Activated CD4-positive, alpha-beta memory T cell treated with anti-CD3 and anti-CD28 coated beads for 36 hours (primary cell): ENCODE measurements at regions not wholly inside any gene's neighbourhood (a gene's known extent, or its start where the extent isn't known, plus 50 kb on each side); places are given as distances from the start of the nearest gene placed in this dataset.

ENCODE experiments used
- CTCF ChIA-PET: fragments of 350-600 bp; sonication (Branson Sonifier 250); formaldehyde crosslinking; loops from one replicate; lab custom pipeline; 2021; ENCODE audit warnings: antibody characterized with exemption, inconsistent platforms; lab: Charles Lee
- POLR2A ChIA-PET: fragments of 350-600 bp; sonication (Branson Sonifier 250); formaldehyde crosslinking; loops from one replicate; lab custom pipeline; 2021; ENCODE audit warnings: antibody characterized with exemption; lab: Charles Lee
- DNase-seq: peaks from one replicate; pipeline ENCODE4 v3.0.0-alpha.2; 2020
- H3K27ac Mint-ChIP-seq: one replicate; pipeline ENCODE4 v1.8.0; 2021; ENCODE audit warnings: mixed read lengths
- H3K27me3 Mint-ChIP-seq: one replicate; pipeline ENCODE4 v1.8.0; 2021; ENCODE audit warnings: mixed read lengths
- H3K36me3 Mint-ChIP-seq: one replicate; pipeline ENCODE4 v1.8.0; 2021; ENCODE audit warnings: mixed read lengths
- H3K4me1 Mint-ChIP-seq: one replicate; pipeline ENCODE4 v1.8.0; 2021; ENCODE audit warnings: low read depth, mixed read lengths
- H3K4me3 Mint-ChIP-seq: one replicate; pipeline ENCODE4 v1.8.0; 2021; ENCODE audit warnings: mild to moderate bottlenecking, mixed read lengths
- H3K9me3 Mint-ChIP-seq: one replicate; pipeline ENCODE4 v1.8.0; 2021; ENCODE audit warnings: mixed read lengths
- intact Hi-C: fragments of 100-400 bp; cut with micrococcal nuclease; formaldehyde crosslinking; loops from one replicate; pipeline ENCODE4 v1.15.1; 2023

- POLR2A ChIA-PET: no interaction called here
- Mint-ChIP-seq H3K9me3 (peaks cover 2% of the 10 kb centered on the region), H3K27ac (no peak overlapping the region), H3K36me3 (no peaks in the 10 kb centered on the region), H3K4me1 (no peaks in the 10 kb centered on the region), H3K27me3 (no peaks in the 10 kb centered on the region), H3K4me3 (no peak overlapping the region)
- CTCF ChIA-PET: no interaction called here
- no peak for DNase-seq
- intact Hi-C loops: no loop called here
Observed at GRCh38 chrX:116667346-116668134, 204.8 kb upstream of the CT83 start.

DNA sequence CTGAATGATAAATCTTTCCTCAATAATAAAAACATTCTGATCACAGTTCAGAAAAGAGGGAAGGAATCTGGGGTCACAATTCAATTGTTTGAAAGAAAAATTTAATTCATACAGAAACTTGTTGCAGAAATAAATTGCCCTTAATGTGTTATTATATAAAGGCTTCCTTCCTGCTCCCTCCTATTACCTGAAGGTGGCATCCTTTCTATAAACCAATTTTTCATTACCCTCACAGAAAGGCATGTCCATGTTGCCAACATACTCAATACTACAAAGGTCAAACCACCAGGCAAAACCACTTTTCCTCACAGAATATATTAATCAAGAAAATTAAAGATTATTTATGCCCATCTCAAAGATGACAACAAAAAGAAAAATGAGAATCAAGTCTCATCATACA, 194.3 kb upstream of the CT83 start:
- CTCF ChIA-PET: no interaction called here
- POLR2A ChIA-PET: no interaction called here
- peaks cover 4% of the 10 kb centered on the region for H3K9me3 Mint-ChIP-seq

GRCh38 chrX:116628464-116628863, 165.7 kb upstream of the CT83 start:
- no peak for DNase-seq
- Mint-ChIP-seq H3K27ac (no peak overlapping the region), H3K4me1 (no peaks in the 10 kb centered on the region), H3K4me3 (no peak overlapping the region), H3K36me3 (no peaks in the 10 kb centered on the region), H3K27me3 (no peaks in the 10 kb centered on the region), H3K9me3 (peaks cover 2% of the 10 kb centered on the region)
- ChIA-PET CTCF (no interaction called here), POLR2A (no interaction called here)
- intact Hi-C loops: no loop called here

More for the DNA sequence above, 194.3 kb upstream of the CT83 start:
- intact Hi-C loops: no loop called here
- Mint-ChIP-seq H3K27me3 (no peaks in the 10 kb centered on the region), H3K27ac (no peak overlapping the region), H3K4me3 (no peak overlapping the region), H3K4me1 (no peaks in the 10 kb centered on the region), H3K36me3 (no peaks in the 10 kb centered on the region)
- DNase-seq: no peak

DNA sequence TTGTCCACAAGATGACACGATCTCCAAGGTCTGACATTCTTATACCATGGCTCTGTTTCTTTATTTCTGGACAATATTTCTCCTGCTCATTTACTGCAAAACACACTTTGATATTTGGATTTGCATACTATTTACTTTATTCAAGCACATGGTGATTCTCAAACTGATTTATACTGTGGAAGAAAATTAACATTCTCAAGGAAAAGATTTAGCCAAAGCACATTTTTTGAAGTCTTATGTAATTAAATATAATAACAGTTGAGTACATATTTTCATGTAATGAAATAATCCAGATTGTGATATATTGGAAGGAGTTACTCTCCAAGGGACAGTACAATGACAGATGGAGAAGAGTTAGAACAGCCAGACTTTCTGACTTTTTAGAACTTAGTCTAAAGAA, 155.8 kb upstream of the CT83 start:
- H3K4me3 Mint-ChIP-seq: no peak overlapping the region
- no peak for DNase-seq
- intact Hi-C loops: no loop called here
- H3K4me1 Mint-ChIP-seq: no peaks in the 10 kb centered on the region
- no peaks in the 10 kb centered on the region for H3K9me3 Mint-ChIP-seq
- H3K36me3 Mint-ChIP-seq: no peaks in the 10 kb centered on the region
- POLR2A ChIA-PET: no interaction called here
- H3K27me3 Mint-ChIP-seq: no peaks in the 10 kb centered on the region
- H3K27ac Mint-ChIP-seq: no peak overlapping the region
- CTCF ChIA-PET: no interaction called here

DNA sequence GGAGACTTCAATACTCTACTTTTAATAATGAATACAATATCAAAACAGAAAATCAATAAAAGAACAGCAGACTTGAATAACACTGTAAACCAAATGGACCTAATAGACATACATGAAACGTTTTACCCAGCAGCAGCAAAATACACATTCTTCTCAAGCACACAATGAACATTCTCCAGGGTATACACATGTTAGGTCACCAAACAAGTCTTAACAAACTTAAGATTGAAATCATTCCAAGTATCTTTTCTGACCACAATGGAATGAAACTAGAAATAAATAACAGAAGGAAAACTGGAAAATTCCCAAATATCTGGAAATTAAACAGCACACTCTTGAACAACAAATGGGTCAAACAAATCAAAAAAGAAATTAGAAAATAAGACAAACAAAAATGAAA, 145.0 kb upstream of the CT83 start:
- no peaks in the 10 kb centered on the region for H3K27me3 Mint-ChIP-seq
- intact Hi-C loops: no loop called here
- no peak overlapping the region for H3K27ac Mint-ChIP-seq
- no peak overlapping the region for H3K4me3 Mint-ChIP-seq
- H3K36me3 Mint-ChIP-seq: no peaks in the 10 kb centered on the region
- peaks cover 4% of the 10 kb centered on the region for H3K9me3 Mint-ChIP-seq
- no peak for DNase-seq
- POLR2A ChIA-PET: no interaction called here
- CTCF ChIA-PET: no interaction called here
- no peaks in the 10 kb centered on the region for H3K4me1 Mint-ChIP-seq

DNA sequence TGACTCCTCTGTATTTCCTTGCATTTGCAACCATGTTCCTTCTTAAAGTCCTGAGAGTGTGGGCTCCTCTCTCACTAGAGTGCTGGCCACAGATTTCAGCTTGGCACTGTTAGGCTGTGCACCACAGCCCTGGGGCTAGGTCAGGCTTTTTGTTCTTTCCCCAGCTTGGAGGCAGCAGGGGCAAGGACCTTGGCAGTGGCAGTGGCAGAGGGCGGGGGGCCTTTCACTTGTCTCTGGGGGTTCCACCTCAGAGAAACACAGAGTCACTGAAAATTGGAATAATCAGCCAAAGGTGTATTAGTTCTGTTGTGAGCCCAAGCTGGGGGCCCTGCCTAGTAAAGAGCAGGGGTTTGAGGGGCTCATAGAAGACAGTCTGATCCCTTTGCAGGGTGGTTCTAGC, 142.8 kb upstream of the CT83 start:
- intact Hi-C loops: no loop called here
- DNase-seq: no peak

DNA sequence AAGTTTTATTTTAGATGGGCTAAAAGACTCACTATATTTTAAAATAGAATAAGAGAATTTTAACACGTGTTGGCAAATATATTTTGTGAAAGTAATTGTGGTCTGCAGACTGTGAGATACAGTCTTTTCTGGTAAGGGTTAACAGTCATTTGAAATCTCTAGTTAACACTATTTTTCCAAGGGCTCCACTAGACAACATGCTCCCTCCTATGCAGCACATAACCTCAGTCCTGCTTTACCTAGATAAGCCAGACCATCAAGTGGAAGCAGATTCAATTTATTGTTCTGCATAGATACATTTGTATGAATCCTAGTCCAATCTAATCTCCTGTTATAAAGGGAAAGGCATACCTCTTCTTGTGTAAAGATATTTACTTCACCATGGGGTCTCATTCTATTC, 133.2 kb upstream of the CT83 start:
- H3K27me3 Mint-ChIP-seq: no peaks in the 10 kb centered on the region
- no peak overlapping the region for H3K27ac Mint-ChIP-seq
- intact Hi-C loops: no loop called here
- ChIA-PET CTCF (no interaction called here), POLR2A (no interaction called here)
- no peak overlapping the region for H3K4me3 Mint-ChIP-seq
- no peak for DNase-seq
- no peaks in the 10 kb centered on the region for H3K4me1 Mint-ChIP-seq
- no peaks in the 10 kb centered on the region for H3K36me3 Mint-ChIP-seq
- H3K9me3 Mint-ChIP-seq: no peaks in the 10 kb centered on the region

More for the DNA sequence above, 142.8 kb upstream of the CT83 start:
- Mint-ChIP-seq H3K27ac (no peak overlapping the region), H3K4me3 (no peak overlapping the region), H3K4me1 (no peaks in the 10 kb centered on the region), H3K36me3 (no peaks in the 10 kb centered on the region), H3K27me3 (no peaks in the 10 kb centered on the region), H3K9me3 (peaks cover 4% of the 10 kb centered on the region)
- CTCF ChIA-PET: no interaction called here
- POLR2A ChIA-PET: no interaction called here
